ENCODE measurements at regions not wholly inside any gene's neighbourhood (a gene's known extent, or its start where the extent isn't known, plus 50 kb on each side); places are given as distances from the start of the nearest gene placed in this dataset.
"Not testable (repeated sequence)": the region's sequence is repeated elsewhere in the genome, so short reads cannot be mapped to it uniquely, and the experiment has no call there.

DNA sequence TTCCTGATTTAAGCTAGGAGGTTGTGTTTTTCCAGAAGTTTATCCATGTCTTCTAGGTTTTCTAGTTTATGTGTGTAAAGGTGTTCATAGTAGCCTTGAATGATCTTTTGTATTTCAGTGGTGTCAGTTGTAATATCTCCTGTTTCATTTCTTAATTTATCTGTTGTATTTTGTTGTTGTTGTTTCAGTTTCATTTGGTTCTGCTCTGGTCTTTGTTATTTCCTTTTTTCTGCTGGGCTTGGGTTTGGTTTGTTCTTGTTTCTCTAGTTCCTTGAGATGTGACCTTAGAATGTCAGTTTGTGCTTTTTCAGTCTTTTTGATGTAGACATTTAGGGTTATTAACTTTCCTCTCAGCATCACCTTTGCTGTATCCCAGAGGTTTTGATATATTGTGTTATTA, 62.8 kb downstream of the SCP2D1 start:
- not testable (repeated sequence) for DNase-seq

DNA sequence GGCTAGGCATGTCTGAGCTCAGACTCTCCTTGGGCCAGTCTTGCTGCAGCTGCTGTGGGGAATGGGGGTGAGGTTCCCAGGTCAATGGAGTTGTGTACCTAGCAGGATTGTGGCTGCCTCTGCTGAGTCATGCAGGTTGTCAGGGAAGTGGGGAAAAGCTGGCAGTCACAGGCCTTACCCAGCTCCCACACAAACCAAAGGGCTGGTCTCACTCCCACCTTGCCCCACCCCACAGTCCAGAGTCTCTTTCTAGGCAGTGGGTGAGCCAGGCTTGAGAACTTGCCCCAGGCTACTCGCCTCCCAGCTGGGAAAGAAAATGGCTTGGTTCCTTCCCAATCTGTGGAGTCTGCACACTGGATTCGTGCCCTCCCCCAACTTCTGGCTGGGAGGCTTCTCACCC, 65.7 kb downstream of the SCP2D1 start:
- no peak for DNase-seq

DNA sequence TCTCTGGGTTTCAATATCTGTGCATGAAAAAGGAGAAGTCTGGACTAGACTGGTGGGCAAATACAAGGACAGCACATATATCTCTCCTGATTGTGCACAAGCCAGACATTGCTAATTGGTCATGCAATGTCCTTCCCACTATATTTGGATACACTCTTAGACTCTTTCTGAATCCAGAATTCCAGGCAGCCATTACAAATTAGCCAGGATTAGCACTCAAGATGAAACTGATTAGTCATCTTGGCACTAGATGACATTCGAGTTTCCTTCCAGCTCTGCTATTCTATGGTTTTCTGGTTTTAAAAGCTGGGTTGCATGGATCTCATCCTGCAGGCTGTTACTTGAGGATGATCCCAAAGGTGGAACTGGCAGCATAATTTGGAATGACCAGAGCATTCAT, 73.2 kb downstream of the SCP2D1 start:
- no peak for DNase-seq

DNA sequence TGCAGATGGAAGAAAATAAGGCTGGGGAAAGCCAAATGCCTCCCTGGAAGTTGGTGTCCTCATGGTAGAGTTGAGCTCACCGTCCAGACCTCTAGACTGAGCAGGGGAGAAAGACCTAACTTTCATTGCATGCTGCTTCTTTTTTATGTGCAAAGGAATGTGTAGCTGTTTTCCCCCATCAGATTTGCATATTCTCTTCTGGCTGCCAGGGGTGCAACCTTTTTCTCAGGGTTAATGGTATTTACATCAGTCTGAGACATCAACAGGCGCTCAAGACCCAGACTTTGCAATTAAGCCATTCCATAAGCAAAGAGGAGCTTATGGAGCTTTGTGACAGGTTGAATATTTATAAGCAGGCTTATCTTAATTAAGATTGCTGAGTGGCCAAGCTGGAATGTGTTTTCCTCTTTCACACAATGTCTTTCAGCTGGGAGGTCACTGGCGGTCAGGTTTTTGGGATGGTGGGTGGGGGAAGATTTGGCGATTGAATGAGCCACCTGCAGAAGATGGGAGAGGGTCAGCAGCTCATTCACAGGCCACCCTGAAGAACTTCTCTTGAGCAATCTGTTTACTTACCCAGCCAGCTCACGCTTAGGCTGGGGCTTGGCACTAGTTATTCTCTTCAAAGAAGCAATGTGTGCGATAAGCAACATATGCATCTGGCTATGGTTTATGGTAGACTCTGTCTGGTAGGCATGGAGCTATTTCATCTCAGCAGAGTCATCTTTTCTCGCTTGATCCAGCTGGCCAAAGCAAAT, 88.6 kb downstream of the SCP2D1 start:
- no peak for DNase-seq

DNA sequence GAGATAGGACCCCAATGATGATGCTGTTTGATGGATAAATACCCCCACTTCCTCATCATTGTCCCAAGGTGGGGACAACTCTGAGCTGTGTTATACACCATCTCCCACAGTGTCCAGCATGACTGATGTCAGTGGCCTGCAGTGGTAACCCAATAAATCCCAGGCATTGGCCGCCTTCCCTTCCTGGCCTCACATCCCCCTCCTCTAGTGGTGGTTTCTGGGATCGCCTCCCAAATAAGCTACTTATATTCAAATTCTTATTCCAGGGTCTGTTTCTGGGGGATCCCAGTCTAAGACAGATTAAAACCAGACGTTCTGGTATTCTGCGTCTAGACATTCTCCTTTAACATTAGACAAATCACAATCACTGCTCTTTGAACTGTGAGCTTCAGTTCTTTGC, 90.6 kb downstream of the SCP2D1 start:
- DNase-seq = no peak

DNA sequence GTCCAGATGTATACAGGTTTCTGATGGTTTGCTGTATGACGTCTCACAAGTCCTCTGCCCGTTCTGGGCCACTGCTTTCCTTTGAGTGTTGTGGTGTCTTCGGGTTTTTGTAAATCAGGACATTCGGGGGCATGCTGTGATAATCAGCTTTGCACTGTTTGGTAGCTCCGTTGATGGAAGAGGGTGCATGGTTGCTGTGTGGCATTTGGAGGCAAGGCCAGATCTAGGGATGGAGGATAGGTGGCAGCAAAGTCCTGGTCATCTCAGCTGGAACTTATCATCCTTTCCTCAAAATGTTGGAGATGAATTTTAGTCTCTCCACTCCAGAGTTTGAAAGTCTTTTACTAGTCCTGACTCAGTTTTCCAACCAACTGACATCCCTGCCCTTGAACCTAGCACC, 91.0 kb downstream of the SCP2D1 start:
- no peak for DNase-seq

DNA sequence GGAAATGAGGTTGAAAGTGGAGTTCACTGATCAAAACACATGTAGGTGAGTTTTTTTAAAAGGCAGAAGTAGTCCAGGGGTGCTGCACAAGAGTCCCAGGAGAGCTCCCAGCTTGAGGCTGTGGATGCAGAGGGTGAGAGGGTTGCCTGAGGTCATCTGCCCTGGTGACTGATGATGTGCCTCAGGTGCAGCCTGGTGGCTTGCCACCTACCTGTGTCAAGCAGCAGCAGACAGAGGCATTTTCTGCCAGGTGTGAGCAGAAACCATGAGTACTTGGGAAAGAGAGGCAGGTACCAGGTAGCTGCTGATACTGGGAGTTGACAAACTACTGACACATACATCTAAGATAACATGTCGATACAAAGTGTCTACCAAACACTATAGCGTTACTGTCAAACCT, 92.5 kb downstream of the SCP2D1 start:
- DNase-seq = no peak

DNA sequence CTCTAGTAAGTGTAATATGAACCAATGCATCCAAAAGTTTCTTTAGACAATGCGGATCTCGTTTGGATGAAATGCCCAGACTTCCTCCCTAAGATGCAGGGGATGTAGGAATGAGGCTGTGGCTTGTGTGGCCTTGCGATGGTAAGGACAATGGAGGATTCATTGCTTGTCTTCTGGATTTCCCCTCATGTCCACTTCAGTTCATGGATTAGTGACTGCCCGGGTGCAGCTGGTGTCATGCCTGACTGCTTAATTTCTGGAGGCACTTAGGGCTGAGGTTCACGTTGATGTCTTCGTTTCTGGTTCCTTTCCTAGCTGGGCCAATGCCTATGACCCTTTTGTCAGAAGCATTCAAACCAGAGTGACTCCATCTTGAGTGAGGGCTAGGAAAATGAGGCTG, 93.8 kb downstream of the SCP2D1 start:
- no peak for DNase-seq

DNA sequence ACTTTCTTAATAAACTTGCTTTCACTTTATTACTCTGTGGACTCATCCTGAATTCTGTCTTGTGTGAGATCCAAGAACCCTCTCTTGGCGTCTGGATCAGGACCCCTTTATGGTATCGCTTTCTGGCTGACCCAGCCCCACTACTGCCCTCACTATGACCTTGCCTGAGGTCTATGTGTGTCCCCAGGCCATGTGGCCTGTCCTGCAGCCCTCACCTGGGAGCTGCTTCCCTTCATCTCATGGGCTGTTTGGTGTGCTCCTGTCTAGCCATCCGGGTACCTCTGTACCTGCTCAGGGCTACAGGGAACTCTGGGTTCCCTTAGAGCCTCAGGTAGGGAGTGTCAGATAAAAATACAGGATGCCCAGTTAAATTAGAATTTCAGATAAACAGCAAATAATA, 94.5 kb downstream of the SCP2D1 start:
- DNase-seq = no peak

DNA sequence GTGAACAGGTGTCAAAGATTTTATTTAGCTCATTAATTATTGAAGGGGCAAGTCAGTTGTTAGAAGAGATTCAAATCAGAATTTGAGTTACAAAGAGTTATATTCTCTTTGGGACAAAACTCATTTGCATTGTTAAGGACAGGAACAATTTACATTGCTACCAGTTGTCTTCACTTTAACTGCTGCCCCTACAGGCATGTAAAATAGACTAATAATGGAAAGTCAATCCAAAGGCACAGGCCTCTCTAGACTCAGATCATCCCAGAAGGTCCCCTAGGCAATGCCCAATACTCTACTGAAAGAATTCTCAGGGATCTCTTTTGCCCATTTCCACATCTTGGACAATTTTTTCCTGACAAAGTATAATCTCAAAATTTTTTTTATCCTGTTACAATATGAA, 95.7 kb downstream of the SCP2D1 start:
- no peak for DNase-seq

DNA sequence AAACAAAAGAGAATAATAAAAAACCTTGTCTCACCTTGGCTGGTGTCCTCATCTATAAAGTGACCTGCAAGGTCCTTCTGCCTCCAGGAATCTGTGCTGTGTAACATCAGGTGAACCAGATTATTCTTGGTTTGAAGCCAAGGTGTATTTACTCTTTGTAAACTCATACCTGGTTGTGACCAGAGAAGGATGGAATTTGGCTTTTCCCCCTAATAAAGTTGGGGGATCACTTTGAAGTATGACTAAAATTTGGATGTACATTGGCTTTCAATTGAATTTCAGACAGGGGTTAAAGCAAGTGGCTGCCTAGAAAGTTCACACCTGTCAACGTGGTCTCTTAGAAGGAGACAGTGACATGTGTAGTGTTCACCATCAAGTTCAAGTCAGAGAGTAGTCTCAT, 100.1 kb downstream of the SCP2D1 start:
- DNase-seq = no peak

DNA sequence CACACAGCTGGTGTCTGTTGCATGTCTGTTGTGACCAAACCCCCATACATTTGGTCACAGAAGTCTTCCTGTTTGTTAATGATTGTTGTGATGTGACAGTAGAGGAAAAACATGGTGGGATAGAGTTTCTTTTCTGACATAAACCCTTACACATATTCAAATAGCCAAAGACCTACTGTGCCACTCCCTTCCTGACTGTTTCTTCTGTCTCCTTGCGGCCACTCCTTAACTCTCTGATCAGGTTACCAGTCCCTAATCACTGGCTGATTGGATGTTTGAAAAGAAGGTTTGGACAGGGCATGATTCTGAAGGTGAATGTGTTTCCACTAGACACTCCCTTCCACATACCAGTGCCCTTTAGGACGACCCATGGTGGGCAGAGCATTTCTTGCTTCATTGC, 101.2 kb downstream of the SCP2D1 start:
- DNase-seq = no peak

DNA sequence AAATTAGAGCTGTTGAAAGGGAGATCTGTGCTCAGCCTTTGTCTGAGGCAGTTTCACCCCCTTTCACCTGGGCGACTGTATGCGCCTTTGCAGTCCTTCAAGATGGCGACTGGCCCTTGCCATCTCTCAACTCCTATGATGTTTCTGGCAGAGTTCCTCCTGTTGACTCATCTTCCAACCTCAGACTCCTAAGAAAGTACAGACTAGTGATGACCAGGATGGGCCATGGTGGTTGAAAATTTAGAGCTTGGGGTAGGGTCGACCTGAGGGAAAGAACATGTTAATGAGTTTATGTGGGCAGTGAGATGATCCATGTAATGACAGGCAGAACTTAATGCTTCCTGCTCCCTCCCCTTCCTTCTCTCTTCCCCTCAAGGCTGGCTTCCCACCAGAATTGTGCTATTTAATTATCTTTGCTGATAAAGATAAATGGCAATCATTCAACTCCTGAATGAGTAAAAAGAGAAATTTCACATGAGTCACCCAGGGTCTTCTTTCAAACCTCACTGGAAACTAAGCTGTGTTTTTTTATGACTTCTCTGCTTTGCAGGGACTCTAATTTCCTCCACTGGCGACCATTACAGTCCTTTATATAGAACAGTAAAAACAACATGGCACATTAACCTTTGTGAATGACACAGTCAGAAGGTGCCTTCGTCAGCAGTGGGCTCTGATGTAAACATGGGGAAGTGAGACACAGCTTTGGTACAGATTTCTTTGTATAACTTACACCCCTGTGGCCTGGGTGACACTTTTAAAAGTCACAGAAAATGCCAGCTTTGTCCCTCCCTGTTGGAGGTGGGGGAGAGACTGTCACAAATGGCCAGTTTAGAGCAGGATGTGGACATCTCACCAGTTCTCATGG, 103.5 kb downstream of the SCP2D1 start:
- DNase-seq = no peak

DNA sequence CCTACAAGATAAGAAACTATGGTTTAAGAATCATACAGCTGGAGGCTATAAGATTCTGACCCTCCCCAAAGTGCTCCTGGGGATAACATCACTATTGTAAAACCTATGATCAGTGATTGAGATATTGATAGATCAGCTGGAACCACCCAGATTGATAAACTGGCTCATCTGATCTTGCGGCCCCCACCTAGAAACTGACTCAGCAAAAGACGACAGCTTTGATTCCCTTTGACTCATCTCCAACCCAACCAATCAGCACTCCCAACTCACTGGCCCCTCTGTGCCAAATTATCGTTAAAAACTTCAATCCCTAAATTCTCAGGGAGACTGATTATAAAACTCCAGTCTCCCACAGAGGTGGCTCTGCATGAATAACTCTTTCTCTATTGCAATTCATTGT, 106.4 kb downstream of the SCP2D1 start:
- no peak for DNase-seq

DNA sequence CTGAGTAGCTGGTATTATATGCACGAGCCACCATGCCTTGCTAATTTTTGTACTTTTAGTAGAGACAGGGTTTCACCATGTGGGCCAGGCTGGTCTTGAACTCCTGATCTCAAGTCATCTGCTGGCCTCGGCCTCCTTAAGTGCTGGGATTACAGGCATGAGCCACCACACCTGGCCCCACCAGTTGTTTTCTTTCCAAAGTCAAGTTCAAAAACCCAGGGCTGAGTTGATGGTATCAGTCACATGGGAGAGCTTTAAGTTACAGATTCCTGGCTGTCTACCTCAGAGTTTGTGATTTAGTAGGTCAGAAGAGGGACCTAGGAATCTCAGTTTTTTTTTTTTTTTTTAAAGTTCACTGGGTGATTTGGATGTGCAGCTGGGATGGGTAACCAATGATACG, 107.7 kb downstream of the SCP2D1 start:
- no peak for DNase-seq

DNA sequence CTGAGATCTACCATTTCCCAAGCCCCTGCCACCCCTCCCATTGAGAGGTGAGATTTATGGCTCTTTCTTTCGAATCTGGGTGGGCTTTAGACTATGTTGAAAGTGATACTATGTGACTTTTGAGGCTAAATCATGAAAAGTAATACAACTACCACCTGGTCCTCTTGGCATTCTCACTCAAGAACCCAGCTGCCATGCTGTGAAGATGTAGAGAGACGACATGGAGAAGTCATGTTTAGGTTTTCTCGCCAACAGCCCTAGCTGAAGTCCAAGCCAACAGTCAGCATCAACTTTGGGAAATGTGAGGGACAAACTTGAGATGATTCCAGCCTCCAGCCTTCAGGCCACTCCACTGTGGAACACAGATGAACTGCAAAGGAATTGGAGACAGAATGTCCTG, 108.7 kb downstream of the SCP2D1 start:
- no peak for DNase-seq

DNA sequence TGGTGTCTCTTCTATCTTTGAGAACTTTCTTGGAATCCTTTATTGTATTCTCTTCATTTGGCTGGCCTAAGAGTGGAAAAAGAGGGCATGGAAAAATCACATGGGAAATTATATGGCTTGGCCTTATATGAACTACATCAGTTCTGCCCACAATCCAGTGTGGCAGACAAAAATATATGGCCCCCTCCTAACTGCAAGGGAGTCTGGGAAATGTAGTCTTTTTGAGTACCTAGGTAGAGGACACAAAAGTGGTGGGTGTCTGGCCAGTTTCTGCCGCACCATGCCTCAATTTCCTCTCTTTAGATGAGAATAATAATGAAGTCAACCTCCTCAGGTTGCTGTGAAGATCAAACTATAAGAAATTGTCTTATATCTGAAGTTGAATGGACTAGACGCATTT, 109.3 kb downstream of the SCP2D1 start:
- no peak for DNase-seq

DNA sequence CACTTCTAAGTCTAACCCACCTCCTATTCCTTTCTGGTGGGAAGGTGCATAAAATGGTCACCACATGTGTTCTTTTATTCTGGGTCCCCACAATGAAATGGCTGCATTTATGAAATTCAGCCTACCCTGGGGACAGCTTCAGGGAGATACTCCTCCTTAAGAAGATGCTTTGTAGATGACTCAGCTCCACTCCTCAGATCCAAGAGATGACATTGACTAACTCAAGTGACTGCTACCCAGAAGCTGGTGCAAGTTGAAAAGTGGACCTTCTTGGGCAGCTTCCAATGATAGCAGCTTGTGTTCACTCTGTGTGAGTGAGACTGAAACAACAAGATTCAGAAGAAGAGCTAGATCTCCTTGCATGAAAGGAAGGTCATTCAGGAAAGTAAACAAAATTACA, 113.4 kb downstream of the SCP2D1 start:
- DNase-seq = no peak

DNA sequence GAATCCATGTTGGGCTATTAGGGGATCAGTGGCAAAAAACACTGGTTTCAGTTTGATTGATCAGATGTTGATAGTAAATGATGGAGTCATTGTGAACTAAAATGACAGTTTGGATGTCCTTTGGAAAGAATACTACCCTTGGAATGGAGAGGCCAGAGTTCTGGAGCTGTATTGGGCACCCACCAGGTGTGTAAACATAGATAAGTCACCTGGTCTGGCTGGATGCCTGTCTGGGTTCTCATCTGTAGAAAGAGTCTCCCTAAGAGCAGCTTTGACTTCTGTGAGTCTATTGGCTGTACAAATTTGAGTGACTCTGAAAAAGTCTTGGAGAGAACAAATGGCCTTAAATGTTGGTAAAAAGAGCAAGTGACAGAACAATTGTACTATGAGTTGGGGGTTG, 115.0 kb downstream of the SCP2D1 start:
- DNase-seq = peak; percentile 44

DNA sequence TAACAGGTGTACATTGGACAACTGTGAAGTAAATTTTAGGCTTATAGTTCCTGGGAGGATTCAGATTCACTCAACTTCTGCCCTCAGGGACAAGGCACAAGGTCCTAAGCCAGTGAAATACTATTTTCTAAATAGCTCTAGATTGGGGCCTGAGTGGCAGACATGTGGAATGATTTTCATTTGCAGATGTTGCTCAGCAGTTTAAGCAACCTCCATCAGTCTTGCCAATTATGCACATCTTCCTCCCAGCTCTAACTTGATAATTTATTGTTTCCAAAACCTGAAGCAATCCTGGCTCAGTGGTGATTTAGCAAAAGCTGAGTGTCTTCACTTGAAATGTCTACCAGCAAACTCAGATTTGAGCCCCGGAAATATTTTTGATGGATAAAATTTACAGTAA, 116.2 kb downstream of the SCP2D1 start:
- no peak for DNase-seq

DNA sequence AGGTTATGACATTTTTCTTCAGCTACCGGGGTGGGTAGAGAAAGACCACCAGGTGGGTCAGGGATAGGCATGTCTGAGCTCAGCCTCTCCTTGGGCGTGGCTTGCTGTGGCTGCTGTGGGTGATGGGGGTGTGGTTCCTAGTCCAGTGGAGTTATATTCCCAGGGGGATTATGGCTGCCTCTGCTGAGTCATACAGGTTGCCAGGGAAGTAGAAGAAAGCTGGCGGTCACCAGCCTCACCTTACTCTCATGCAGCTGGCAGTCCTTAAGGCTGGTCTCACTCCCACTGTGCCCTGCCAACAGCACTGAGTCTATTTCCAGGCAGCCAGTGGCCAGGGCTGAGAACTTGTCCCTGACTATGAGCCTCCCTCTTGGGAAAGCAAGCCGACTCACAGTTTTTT, 130.0 kb downstream of the SCP2D1 start:
- DNase-seq = no peak

DNA sequence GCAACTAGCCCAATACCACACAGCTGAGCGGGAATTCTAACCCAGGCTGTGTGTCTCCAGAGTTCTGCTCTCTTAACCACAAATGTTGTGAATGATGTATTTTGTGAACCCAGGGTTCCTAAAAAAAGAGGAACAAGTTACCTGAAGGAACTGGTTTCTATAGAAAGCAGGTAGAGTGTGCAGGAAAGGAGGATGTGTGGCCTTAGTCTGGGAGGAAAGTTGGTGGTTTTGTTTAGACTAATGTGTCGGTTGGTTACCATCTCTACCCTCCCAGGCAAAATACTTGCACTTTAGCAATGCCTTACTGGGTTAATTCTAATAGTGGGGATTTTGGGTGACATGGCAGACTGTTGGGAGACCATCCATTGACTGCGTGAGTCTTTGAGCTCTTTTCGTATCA, 143.3 kb downstream of the SCP2D1 start:
- DNase-seq = no peak

DNA sequence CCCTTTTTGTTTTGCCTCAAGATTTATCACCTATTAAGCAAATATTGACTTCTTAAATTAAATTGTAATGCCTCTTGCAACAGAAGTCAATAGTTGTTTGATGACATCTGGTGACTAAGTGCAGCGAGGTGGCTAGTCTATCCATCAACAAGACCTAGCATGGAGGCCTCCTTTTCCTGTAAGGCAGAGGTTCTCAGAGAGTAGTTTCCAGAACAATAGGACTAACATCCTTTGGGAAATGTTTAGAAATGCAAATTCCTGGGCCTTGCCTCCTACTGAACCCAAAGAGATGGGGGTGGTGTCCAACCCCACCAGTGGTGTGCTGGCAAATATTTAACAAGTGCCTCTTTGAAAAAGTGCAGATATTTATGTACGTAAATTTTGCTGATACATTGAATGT, 143.7 kb downstream of the SCP2D1 start:
- no peak for DNase-seq

DNA sequence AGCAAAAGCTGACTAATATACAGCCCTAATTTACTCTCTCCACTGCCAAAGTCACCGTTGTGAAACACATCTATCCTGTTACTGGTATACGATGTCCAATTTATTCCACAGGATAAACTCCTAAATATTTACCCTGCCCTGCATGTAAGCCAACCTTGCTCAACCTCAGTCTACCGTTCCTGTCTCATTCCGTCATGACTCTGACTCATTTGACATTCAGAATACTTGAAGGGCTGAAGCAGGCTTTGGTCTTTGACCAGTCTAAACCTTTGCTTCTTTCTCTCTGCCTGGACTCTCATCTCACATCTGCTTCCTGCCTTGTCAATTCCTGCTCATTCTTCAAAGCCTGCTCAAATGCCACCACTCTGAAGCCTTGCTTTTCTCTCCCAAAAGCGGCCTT, 157.5 kb downstream of the SCP2D1 start:
- no peak for DNase-seq

DNA sequence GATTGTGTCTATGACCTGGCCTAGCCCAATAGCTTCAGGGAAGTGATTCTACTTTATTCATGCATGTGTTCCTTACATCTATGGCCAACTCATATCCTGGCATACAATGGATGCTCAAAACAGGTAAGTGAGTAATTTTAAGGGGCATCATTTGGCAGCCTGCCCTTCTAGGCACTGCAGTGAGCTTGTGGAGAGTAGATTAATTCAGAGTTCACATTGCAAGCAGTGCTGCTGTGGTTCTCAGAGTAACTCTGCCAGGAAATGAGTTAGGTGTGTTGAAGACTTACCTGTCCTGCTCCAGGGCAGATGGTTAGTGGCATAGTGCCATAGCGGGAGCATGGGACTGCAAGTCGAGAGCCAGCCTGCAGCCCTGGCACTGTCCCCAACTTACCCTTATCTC, 158.0 kb downstream of the SCP2D1 start:
- peak; percentile 77 for DNase-seq
